SK-N-SH treated with all-trans-retinoic acid at 6 μM for 48 hours (cell line): ENCODE measurements at regions not wholly inside any gene's neighbourhood (a gene's known extent, or its start where the extent isn't known, plus 50 kb on each side); places are given as distances from the start of the nearest gene placed in this dataset.

Source experiments
- CREB5 ChIP-seq: fragments of 250-450 bp; sonication (Bioruptor Pico); IDR thresholded peaks from 2 replicates; pipeline ENCODE4 v1.5.1; 2020; ENCODE audit warnings: low read depth, mild to moderate bottlenecking, moderate library complexity
- CSDC2 ChIP-seq: fragments of 250-450 bp; sonication (Bioruptor Pico); IDR thresholded peaks from 2 replicates; pipeline ENCODE4 v1.5.0; 2020; ENCODE audit warnings: mild to moderate bottlenecking, moderate library complexity
- GLIS3 ChIP-seq: fragments of 250-450 bp; sonication (Bioruptor Pico); IDR thresholded peaks from 2 replicates; pipeline ENCODE4 v1.5.0; 2020; ENCODE audit warnings: mild to moderate bottlenecking, moderate library complexity
- OSR1 ChIP-seq: fragments of 250-450 bp; sonication (Bioruptor Pico); IDR thresholded peaks from 2 replicates; pipeline ENCODE4 v1.8.0; 2022; ENCODE audit warnings: moderate library complexity, mild to moderate bottlenecking, inconsistent platforms
- PATZ1 ChIP-seq: fragments of 250-450 bp; sonication (Bioruptor Pico); IDR thresholded peaks from 2 replicates; pipeline ENCODE4 v1.8.0; 2020; ENCODE audit warnings: mild to moderate bottlenecking, moderate library complexity, borderline replicate concordance
- ZFP3 ChIP-seq: fragments of 250-450 bp; sonication (Bioruptor Pico); IDR thresholded peaks from 2 replicates; pipeline ENCODE4 v1.5.0; 2020; ENCODE audit warnings: mild to moderate bottlenecking, moderate library complexity
- ZFP30 ChIP-seq: fragments of 450-650 bp; formaldehyde crosslinking; IDR thresholded peaks from 2 replicates; pipeline ENCODE4 v1.5.0; 2022; ENCODE audit warnings: mild to moderate bottlenecking, moderate library complexity
- ZNF8 ChIP-seq: fragments of 450-650 bp; formaldehyde crosslinking; IDR thresholded peaks from 2 replicates; pipeline ENCODE4 v1.5.0; 2020; ENCODE audit warnings: mild to moderate bottlenecking, moderate library complexity
- TF ChIP-seq, protein P1 (sequence below): fragments of 250-450 bp; sonication (Bioruptor Pico); IDR thresholded peaks from 2 replicates; pipeline ENCODE4 v1.8.0; 2021; ENCODE audit warnings: low read depth, mild to moderate bottlenecking, moderate library complexity, borderline replicate concordance
- TF ChIP-seq, protein P2 (sequence below): fragments of 250-450 bp; sonication (Bioruptor Pico); IDR thresholded peaks from 2 replicates; pipeline ENCODE4 v1.5.1; 2021; ENCODE audit warnings: mild to moderate bottlenecking, moderate library complexity

GRCh38 chr3:40713795-40714194, 189.0 kb downstream of the ZNF621 start:
- no peak for TF ChIP-seq ZFP3 (CRISPR knock-in tag)
- no peak for TF ChIP-seq PATZ1 (CRISPR knock-in tag)
- no peak for TF ChIP-seq CREB5 (CRISPR knock-in tag)
- TF ChIP-seq ZNF8 (CRISPR knock-in tag): no peak
- TF ChIP-seq, protein P1, sequence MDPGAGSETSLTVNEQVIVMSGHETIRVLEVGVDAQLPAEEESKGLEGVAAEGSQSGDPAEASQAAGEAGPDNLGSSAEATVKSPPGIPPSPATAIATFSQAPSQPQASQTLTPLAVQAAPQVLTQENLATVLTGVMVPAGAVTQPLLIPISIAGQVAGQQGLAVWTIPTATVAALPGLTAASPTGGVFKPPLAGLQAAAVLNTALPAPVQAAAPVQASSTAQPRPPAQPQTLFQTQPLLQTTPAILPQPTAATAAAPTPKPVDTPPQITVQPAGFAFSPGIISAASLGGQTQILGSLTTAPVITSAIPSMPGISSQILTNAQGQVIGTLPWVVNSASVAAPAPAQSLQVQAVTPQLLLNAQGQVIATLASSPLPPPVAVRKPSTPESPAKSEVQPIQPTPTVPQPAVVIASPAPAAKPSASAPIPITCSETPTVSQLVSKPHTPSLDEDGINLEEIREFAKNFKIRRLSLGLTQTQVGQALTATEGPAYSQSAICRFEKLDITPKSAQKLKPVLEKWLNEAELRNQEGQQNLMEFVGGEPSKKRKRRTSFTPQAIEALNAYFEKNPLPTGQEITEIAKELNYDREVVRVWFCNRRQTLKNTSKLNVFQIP: no peak
- TF ChIP-seq ZFP30 (CRISPR knock-in tag): no peak
- no peak for TF ChIP-seq CSDC2 (CRISPR knock-in tag)
- TF ChIP-seq GLIS3 (CRISPR knock-in tag): no peak
- TF ChIP-seq, protein P2, sequence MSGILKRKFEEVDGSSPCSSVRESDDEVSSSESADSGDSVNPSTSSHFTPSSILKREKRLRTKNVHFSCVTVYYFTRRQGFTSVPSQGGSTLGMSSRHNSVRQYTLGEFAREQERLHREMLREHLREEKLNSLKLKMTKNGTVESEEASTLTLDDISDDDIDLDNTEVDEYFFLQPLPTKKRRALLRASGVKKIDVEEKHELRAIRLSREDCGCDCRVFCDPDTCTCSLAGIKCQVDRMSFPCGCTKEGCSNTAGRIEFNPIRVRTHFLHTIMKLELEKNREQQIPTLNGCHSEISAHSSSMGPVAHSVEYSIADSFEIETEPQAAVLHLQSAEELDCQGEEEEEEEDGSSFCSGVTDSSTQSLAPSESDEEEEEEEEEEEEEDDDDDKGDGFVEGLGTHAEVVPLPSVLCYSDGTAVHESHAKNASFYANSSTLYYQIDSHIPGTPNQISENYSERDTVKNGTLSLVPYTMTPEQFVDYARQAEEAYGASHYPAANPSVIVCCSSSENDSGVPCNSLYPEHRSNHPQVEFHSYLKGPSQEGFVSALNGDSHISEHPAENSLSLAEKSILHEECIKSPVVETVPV: no peak
- TF ChIP-seq OSR1 (CRISPR knock-in tag): no peak
